ENCODE measurements at regions not wholly inside any gene's neighbourhood (a gene's known extent, or its start where the extent isn't known, plus 50 kb on each side); places are given as distances from the start of the nearest gene placed in this dataset.

GRCh38 chr5:54870271-54870670, 115.1 kb downstream of the ESM1 start (continued):
- TF ChIP-seq PBX3 (IDR thresholded peaks at IDR 0.05) (no peak), ZBTB33 (IDR thresholded peaks at IDR 0.05; ENCODE audit: borderline replicate concordance, low read depth) (no peak)

- H2AFZ ChIP-seq (ENCODE audit: low read depth) = no peak overlapping the region
- ChIA-PET POLR2A (no interaction called here), CTCF (interaction anchor here (2.4 kb wide), 1 partner anchor 353 kb away, joined by 14 read pairs; the partner anchor contains the start of gene SNX18)
- H4K20me1 ChIP-seq (ENCODE audit: insufficient read depth) = no peaks in the 10 kb centered on the region
- no peaks in the 10 kb centered on the region for H3K79me2 ChIP-seq (ENCODE audit: insufficient read depth)
- no peaks in the 10 kb centered on the region for H3F3A ChIP-seq (replicated peaks; ENCODE audit: insufficient read depth)
- no peaks in the 10 kb centered on the region for H3K9me2 ChIP-seq
- no peak overlapping the region for H3K4me2 ChIP-seq
- DNase-seq = no peak
- peaks cover 28% of the 10 kb centered on the region for H3K27me3 ChIP-seq (ENCODE audit: insufficient read depth)
- H3K36me3 ChIP-seq (replicated peaks in 1 of 2; ENCODE audit: control insufficient read depth in 1 of 2, insufficient read depth in 2 of 2, low read length in 1 of 2) = no peaks in the 10 kb centered on the region
- TF ChIP-seq REST (IDR thresholded peaks at IDR 0.05; ENCODE audit: low read depth, low read length) = no peak
- no peak for TF ChIP-seq CTCF (IDR thresholded peaks at IDR 0.05)
- no peak for TF ChIP-seq FOXJ3 (CRISPR knock-in tag; IDR thresholded peaks at IDR 0.05)
- TF ChIP-seq GATA2 (CRISPR knock-in tag; IDR thresholded peaks at IDR 0.05) = no peak
- no peak for TF ChIP-seq TEAD4 (IDR thresholded peaks at IDR 0.05; ENCODE audit: borderline replicate concordance, insufficient read depth)
- TF ChIP-seq PBX3 (IDR thresholded peaks at IDR 0.05) = no peak
- no peak for TF ChIP-seq JUND (IDR thresholded peaks at IDR 0.05)
- TF ChIP-seq FOXM1 (IDR thresholded peaks at IDR 0.05; ENCODE audit: low read depth) = no peak
- TF ChIP-seq SMC3 (IDR thresholded peaks at IDR 0.05; ENCODE audit: low read depth, low read length) = no peak
- WGBS (ENCODE audit: low lambda C conversion rate) = 19% methylated on average over 1 of the region's 1 CpG
- peaks cover 0 to 5% of the 10 kb centered on the region in 2 experiments; a peak in 1 of 4 replicates for H3K4me1 ChIP-seq (ENCODE audit: control insufficient read depth in 1 of 2, insufficient read depth in 2 of 2, low read depth in 1 of 2, low read length in 1 of 2)
- no peaks in the 10 kb centered on the region for H3K9me3 ChIP-seq
- H3K4me3 ChIP-seq (ENCODE audit: low read depth in 2 of 2, low read length in 1 of 2) = no peak overlapping the region
- H3K9ac ChIP-seq = no peak overlapping the region
- no peak overlapping the region for H3K27ac ChIP-seq (ENCODE audit: low read depth in 2 of 2, low read length in 1 of 2)
Measured at GRCh38 chr5:54869691-54870090, 115.7 kb downstream of the ESM1 start.

All from SK-N-SH (cell line).